Stimulated activated naive CD8-positive, alpha-beta T cell treated with anti-CD3 and anti-CD28 coated beads, Interleukin-15, Interleukin-2, amounts not matched to agents 100 ng/mL and 50 ng/mL, for 24 hours (primary cell): ENCODE measurements at regions not wholly inside any gene's neighbourhood (a gene's known extent, or its start where the extent isn't known, plus 50 kb on each side); places are given as distances from the start of the nearest gene placed in this dataset.

ENCODE experiments used
- H3K27ac Mint-ChIP-seq: one replicate; pipeline ENCODE4 v1.8.0; 2021; ENCODE audit warnings: mild to moderate bottlenecking, mixed read lengths
- H3K27me3 Mint-ChIP-seq: one replicate; pipeline ENCODE4 v1.8.0; 2021; ENCODE audit warnings: mixed read lengths
- H3K36me3 Mint-ChIP-seq: one replicate; pipeline ENCODE4 v1.8.0; 2021; ENCODE audit warnings: low read depth, mixed read lengths
- H3K4me1 Mint-ChIP-seq: one replicate; pipeline ENCODE4 v1.8.0; 2021; ENCODE audit warnings: low read depth, mixed read lengths
- H3K4me3 Mint-ChIP-seq: one replicate; pipeline ENCODE4 v1.8.0; 2021; ENCODE audit warnings: mild to moderate bottlenecking, mixed read lengths
- H3K9me3 Mint-ChIP-seq: one replicate; pipeline ENCODE4 v1.8.0; 2021; ENCODE audit warnings: mixed read lengths

GRCh38 chr2:217017456-217018252 lies 157.8 kb upstream of the TNP1 start:
- Mint-ChIP-seq H3K27ac (no peak overlapping the region), H3K4me3 (no peak overlapping the region), H3K36me3 (no peaks in the 10 kb centered on the region), H3K9me3 (no peaks in the 10 kb centered on the region), H3K4me1 (no peaks in the 10 kb centered on the region), H3K27me3 (peaks cover 21% of the 10 kb centered on the region)

DNA sequence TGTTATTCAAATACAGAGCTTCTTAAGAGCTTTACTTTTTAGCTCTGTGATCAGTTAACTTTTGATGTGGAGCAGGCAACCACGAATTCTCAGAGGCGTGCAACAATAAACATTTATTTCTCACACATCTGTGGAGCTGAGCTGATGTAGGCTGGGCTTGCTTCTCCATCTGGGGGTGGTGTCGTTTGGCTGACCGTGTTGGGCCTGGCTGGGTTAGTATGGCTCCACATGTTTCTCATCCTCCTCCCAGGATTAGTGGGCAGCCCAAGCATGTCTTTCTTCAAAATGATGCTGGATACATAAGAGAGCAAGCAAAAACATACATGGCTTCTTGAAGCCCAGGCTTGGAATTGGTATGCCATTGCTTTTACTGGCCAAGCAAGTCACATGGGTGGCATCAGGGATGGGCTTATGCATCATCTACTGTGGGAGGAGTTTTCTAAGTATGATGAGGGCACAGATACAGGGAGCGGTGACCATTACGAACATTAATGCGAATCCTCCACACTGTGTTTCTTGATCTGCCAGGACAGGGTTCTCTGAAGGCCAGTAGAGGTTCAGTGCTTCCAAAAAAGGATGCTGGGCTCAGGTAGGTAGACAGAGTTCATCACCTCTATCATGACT lies 157.0 kb upstream of the TNP1 start:
- no peak overlapping the region for H3K27ac Mint-ChIP-seq
- H3K27me3 Mint-ChIP-seq, result peaks cover 23% of the 10 kb centered on the region
- H3K36me3 Mint-ChIP-seq, result no peaks in the 10 kb centered on the region
- H3K9me3 Mint-ChIP-seq, result no peaks in the 10 kb centered on the region
- H3K4me1 Mint-ChIP-seq, result no peaks in the 10 kb centered on the region
- no peak overlapping the region for H3K4me3 Mint-ChIP-seq

GRCh38 chr2:217014328-217015105 lies 154.7 kb upstream of the TNP1 start:
- no peaks in the 10 kb centered on the region for H3K36me3 Mint-ChIP-seq
- H3K27me3 Mint-ChIP-seq, result peaks cover 26% of the 10 kb centered on the region
- no peak overlapping the region for H3K4me3 Mint-ChIP-seq
- H3K9me3 Mint-ChIP-seq, result no peaks in the 10 kb centered on the region
- H3K4me1 Mint-ChIP-seq, result no peaks in the 10 kb centered on the region
- H3K27ac Mint-ChIP-seq, result no peak overlapping the region

- H3K27me3 Mint-ChIP-seq, result peaks cover 24% of the 10 kb centered on the region
- no peaks in the 10 kb centered on the region for H3K9me3 Mint-ChIP-seq
- no peak overlapping the region for H3K4me3 Mint-ChIP-seq
- no peaks in the 10 kb centered on the region for H3K36me3 Mint-ChIP-seq
- no peaks in the 10 kb centered on the region for H3K4me1 Mint-ChIP-seq
- H3K27ac Mint-ChIP-seq, result no peak overlapping the region
Measured at GRCh38 chr2:217013926-217014325, 154.1 kb upstream of the TNP1 start.

DNA sequence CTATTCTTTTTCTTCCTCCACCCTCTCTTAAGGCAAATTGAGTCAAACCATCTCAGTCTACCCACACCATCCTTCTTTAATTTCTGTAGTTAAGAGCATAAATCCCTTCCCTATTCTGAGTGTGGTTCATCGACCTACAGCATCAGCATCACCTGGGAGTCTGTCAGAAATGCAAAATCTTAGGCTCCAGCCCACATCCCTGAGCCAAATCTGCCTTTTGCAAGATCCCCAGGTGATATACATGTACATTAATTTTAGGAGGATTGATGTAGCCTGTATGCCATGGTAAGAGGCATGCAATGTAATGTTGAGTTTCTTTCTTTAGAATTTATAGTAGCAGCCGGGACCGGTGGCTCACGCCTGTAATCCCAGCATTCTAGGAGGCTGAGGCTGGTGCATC lies 151.7 kb upstream of the TNP1 start:
- Mint-ChIP-seq H3K27ac (no peak overlapping the region), H3K4me3 (no peak overlapping the region), H3K4me1 (no peaks in the 10 kb centered on the region), H3K36me3 (no peaks in the 10 kb centered on the region), H3K27me3 (peaks cover 16% of the 10 kb centered on the region), H3K9me3 (no peaks in the 10 kb centered on the region)

GRCh38 chr2:217010173-217010572 lies 150.3 kb upstream of the TNP1 start:
- no peaks in the 10 kb centered on the region for H3K36me3 Mint-ChIP-seq
- no peaks in the 10 kb centered on the region for H3K9me3 Mint-ChIP-seq
- no peaks in the 10 kb centered on the region for H3K4me1 Mint-ChIP-seq
- H3K27ac Mint-ChIP-seq, result no peak overlapping the region
- no peak overlapping the region for H3K4me3 Mint-ChIP-seq
- H3K27me3 Mint-ChIP-seq, result peaks cover 22% of the 10 kb centered on the region

GRCh38 chr2:217008794-217009193 lies 148.9 kb upstream of the TNP1 start:
- no peak overlapping the region for H3K4me3 Mint-ChIP-seq
- H3K27ac Mint-ChIP-seq, result no peak overlapping the region

DNA sequence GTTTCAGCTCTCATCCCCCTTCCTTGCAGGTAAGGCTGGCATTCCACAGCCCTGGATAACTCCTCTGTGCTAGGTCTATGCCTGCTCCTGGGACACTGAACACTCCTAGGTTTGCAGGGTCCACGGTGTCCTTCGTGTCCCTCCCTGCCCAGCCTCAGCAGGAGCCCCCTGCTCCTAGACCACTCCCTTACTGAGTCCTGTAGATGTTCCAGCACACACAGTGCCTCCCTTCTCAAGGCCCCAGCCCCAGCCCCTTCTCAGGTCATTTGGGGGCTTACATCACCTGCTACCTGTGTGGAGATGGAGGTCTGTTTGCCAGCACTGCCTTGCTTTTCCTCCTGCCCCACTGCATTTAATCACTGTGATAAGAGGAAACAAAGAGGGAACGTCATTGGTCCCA lies 146.4 kb upstream of the TNP1 start:
- Mint-ChIP-seq H3K27me3 (peaks cover 7% of the 10 kb centered on the region), H3K9me3 (no peaks in the 10 kb centered on the region), H3K27ac (no peak overlapping the region), H3K36me3 (no peaks in the 10 kb centered on the region), H3K4me1 (no peaks in the 10 kb centered on the region), H3K4me3 (no peak overlapping the region)

More at GRCh38 chr2:217008794-217009193, 148.9 kb upstream of the TNP1 start:
- Mint-ChIP-seq H3K36me3 (no peaks in the 10 kb centered on the region), H3K9me3 (no peaks in the 10 kb centered on the region), H3K4me1 (no peaks in the 10 kb centered on the region), H3K27me3 (peaks cover 18% of the 10 kb centered on the region)

GRCh38 chr2:217004656-217005055 lies 144.8 kb upstream of the TNP1 start:
- Mint-ChIP-seq H3K27ac (no peak overlapping the region), H3K9me3 (no peaks in the 10 kb centered on the region), H3K27me3 (peaks cover 7% of the 10 kb centered on the region), H3K36me3 (no peaks in the 10 kb centered on the region), H3K4me3 (no peak overlapping the region), H3K4me1 (no peaks in the 10 kb centered on the region)

DNA sequence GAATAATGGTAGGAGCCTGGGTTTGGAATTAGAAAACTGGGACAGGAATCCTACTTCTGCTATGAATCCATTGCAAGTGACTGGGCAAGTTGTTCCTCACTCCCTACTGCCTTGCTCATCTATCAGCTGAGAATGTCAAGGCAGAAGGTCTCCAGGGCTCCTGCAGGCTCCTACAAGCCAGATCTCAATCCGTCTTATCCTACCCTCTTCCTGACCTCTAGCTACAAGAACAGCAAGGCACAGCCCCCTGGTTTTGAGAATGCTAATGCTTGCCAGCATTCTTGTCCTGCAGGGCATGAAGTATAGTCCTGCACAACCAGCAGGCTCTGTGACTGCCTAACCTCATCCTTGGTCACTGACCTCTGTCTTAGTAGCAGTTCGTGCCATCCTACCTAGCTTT lies 141.9 kb upstream of the TNP1 start:
- peaks cover 11% of the 10 kb centered on the region for H3K27me3 Mint-ChIP-seq
- no peaks in the 10 kb centered on the region for H3K36me3 Mint-ChIP-seq
- no peaks in the 10 kb centered on the region for H3K9me3 Mint-ChIP-seq
- no peak overlapping the region for H3K4me3 Mint-ChIP-seq
- no peak overlapping the region for H3K27ac Mint-ChIP-seq
- H3K4me1 Mint-ChIP-seq, result no peaks in the 10 kb centered on the region

DNA sequence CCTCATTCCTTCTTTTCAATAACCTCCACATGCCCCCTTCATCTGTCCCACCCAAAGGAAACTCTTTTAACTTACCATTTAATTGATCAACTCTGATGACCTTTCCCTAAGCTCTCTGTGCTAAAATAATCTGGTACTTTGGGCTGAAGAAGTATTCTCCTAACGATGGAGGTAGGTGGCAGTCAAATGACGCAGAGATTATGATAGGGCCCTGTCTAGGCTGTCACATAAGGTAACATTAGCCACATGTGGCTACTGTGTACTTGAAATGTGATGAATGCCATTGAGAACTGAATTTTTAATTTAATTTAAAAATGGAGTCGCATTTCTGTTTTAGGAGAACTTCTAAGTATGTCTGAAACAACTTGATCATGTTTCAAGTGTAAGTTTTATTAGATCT lies 140.5 kb upstream of the TNP1 start:
- Mint-ChIP-seq H3K4me3 (no peak overlapping the region), H3K9me3 (no peaks in the 10 kb centered on the region), H3K4me1 (no peaks in the 10 kb centered on the region), H3K27me3 (peaks cover 8% of the 10 kb centered on the region), H3K36me3 (no peaks in the 10 kb centered on the region), H3K27ac (no peak overlapping the region)

GRCh38 chr2:216996279-216996845 lies 136.5 kb upstream of the TNP1 start:
- Mint-ChIP-seq H3K4me3 (no peak overlapping the region), H3K27ac (no peak overlapping the region), H3K27me3 (peaks cover 19% of the 10 kb centered on the region), H3K4me1 (no peaks in the 10 kb centered on the region), H3K9me3 (no peaks in the 10 kb centered on the region), H3K36me3 (no peaks in the 10 kb centered on the region)

- H3K27ac Mint-ChIP-seq, result no peak overlapping the region
- H3K4me3 Mint-ChIP-seq, result no peak overlapping the region
- no peaks in the 10 kb centered on the region for H3K9me3 Mint-ChIP-seq
- no peaks in the 10 kb centered on the region for H3K4me1 Mint-ChIP-seq
- no peaks in the 10 kb centered on the region for H3K36me3 Mint-ChIP-seq
- H3K27me3 Mint-ChIP-seq, result peaks cover 21% of the 10 kb centered on the region
Measured at GRCh38 chr2:216994353-216994854, 134.5 kb upstream of the TNP1 start.

DNA sequence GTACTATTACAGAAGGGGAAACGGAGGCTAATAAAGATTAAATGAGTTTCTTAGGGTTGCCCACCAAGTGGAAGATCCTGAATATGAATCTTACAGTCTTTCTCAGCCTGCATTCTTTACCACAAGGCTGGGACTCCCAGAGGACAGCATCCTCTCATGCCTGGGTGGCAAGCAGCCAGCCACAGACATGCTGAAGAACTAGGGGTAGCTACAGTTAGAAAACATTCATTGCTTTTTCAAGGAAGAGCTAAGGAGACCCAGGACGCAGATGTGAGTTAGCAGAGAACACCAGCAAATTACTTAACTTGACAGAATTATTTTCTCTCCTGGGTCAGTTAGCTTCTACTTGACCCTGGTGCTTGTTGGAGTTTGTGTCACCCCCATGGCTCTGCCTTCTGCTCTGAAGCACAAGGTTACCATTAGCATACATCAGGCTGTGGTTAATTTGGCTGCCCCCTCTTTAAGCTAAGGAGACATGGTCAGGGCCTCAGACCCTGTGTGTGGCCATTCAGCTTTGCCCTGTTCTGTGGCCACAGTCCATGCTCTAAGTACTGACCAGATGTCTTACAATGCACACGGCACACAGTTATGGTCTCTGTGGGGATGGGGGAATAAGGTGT lies 132.3 kb upstream of the TNP1 start:
- Mint-ChIP-seq H3K27me3 (peaks cover 20% of the 10 kb centered on the region), H3K4me1 (no peaks in the 10 kb centered on the region), H3K4me3 (no peak overlapping the region), H3K27ac (no peak overlapping the region), H3K9me3 (no peaks in the 10 kb centered on the region), H3K36me3 (no peaks in the 10 kb centered on the region)
